ENCODE measurements at regions not wholly inside any gene's neighbourhood (a gene's known extent, or its start where the extent isn't known, plus 50 kb on each side); places are given as distances from the start of the nearest gene placed in this dataset.

DNA sequence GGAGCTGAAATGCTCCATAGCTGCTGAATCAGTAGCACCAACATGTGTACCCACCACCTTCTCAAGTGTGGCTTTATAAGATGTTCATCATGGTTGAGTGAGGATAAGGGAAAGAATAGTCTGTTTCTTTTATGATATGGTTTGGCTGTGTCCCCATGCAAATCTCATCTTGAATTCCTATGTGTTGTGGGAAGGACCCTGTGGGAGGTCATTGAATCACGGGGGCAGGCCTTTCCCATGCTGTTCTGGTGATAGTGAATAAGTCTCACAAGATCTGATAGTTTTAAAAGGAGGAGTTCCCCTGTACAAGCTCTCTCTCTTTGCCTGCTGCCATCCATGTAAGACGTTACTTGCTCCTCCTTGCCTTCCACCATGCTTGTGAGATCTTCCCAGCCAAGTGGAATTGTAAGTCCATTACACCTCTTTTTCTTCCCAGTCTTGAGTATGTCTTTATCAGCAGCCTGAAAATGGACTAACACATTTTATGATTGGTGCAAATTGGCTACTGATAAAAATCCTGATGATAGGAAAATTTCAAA, 799.9 kb downstream of the TNS3 start:
- no peaks in the 10 kb centered on the region for H3K4me1 ChIP-seq
- ATAC-seq (no peak), DNase-seq (no peak), FAIRE-seq (no peak)
- no peak overlapping the region for H3K27ac ChIP-seq
- H3K27me3 ChIP-seq, result no peaks in the 10 kb centered on the region
- no peaks in the 10 kb centered on the region for H3K36me3 ChIP-seq
- no peaks in the 10 kb centered on the region for H3K9me3 ChIP-seq
- no peak for TF ChIP-seq CTCF (IDR thresholded peaks at IDR 0.05)
- intact Hi-C loops (cut with DNase I), result no loop called here
- no peak overlapping the region for H3K4me3 ChIP-seq
- 59 to 75% methylated on average over 2 of the region's 2 CpGs for WGBS, 2 donors

GRCh38 chr7:46776790-46777189, 805.1 kb downstream of the TNS3 start:
- 5 to 8% methylated on average over 1 of the region's 1 CpG for WGBS, 2 donors
- intact Hi-C loops (cut with DNase I), result no loop called here
- no peak overlapping the region for H3K4me3 ChIP-seq
- H3K36me3 ChIP-seq, result no peaks in the 10 kb centered on the region
- H3K9me3 ChIP-seq, result no peaks in the 10 kb centered on the region
- H3K4me1 ChIP-seq, result no peaks in the 10 kb centered on the region
- H3K27me3 ChIP-seq, result no peaks in the 10 kb centered on the region
- FAIRE-seq, result no peak
- H3K27ac ChIP-seq, result no peak overlapping the region
- TF ChIP-seq CTCF (IDR thresholded peaks at IDR 0.05), result peak in 2 of 4 donors; percentile 9 to 25
- no peak for ATAC-seq
- no peak for DNase-seq

GRCh38 chr7:46775776-46776175, 806.1 kb downstream of the TNS3 start:
- H3K36me3 ChIP-seq, result no peaks in the 10 kb centered on the region
- FAIRE-seq (no peak), DNase-seq (no peak), ATAC-seq (no peak)
- no peaks in the 10 kb centered on the region for H3K9me3 ChIP-seq
- H3K4me1 ChIP-seq, result no peaks in the 10 kb centered on the region
- 14% methylated on average over 2 of the region's 2 CpGs for WGBS, 2 donors
- no peak for TF ChIP-seq CTCF (IDR thresholded peaks at IDR 0.05)
- no peaks in the 10 kb centered on the region for H3K27me3 ChIP-seq
- H3K27ac ChIP-seq, result no peak overlapping the region
- H3K4me3 ChIP-seq, result no peak overlapping the region
- intact Hi-C loops (cut with DNase I), result no loop called here

DNA sequence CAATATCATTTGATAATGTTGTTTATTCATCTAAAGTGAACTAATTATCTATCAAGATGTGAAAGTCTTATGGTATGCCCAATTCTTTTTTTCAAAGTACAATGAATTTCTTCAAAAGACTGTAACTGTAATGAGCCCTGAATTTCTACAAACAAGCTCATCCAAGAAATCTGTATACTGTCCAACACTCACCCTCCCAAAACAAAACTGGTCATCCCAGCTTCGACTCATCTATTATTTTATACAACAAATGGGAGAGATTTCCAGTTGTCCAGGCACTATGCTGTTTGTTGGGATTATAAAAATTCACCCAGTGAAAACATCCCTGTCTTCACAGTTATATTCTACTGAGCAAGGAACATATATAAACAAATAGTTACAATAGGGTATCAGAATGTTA, 806.9 kb downstream of the TNS3 start:
- H3K4me1 ChIP-seq, result no peaks in the 10 kb centered on the region
- no peak for FAIRE-seq
- no peak for DNase-seq
- WGBS, 2 donors, result 80% methylated on average over 1 of the region's 1 CpG
- H3K27me3 ChIP-seq, result no peaks in the 10 kb centered on the region
- H3K4me3 ChIP-seq, result no peak overlapping the region
- H3K9me3 ChIP-seq, result no peaks in the 10 kb centered on the region
- no peak for TF ChIP-seq CTCF (IDR thresholded peaks at IDR 0.05)
- no peaks in the 10 kb centered on the region for H3K36me3 ChIP-seq
- no peak for ATAC-seq
- H3K27ac ChIP-seq, result no peak overlapping the region
- intact Hi-C loops (cut with DNase I), result no loop called here

DNA sequence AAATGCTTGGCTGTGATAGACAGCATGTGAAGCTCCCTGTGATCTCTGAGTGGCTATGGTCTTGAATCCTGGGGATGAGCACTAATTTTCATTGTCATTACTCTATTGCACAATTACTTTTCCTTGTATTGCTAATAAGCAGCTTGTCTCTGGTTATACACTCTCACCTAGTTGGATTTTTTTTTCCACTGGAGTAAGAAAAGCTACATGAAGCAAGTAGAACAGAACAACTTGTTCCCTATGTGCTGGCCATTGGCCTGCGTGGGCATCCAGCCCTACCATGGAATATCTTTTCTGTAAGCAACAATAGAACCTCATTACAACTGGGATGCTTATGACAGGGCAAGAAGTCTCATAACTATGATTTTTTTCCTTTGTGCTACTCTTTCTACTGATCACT, 807.4 kb downstream of the TNS3 start:
- Histone ChIP-seq H3K4me3 (no peak overlapping the region), H3K36me3 (no peaks in the 10 kb centered on the region), H3K27ac (no peak overlapping the region), H3K9me3 (no peaks in the 10 kb centered on the region), H3K4me1 (no peaks in the 10 kb centered on the region), H3K27me3 (no peaks in the 10 kb centered on the region)
- intact Hi-C loops (cut with DNase I), result no loop called here
- DNase-seq (no peak), ATAC-seq (no peak), FAIRE-seq (no peak)
- 93 to 96% methylated on average over 1 of the region's 1 CpG for WGBS, 2 donors
- no peak for TF ChIP-seq CTCF (IDR thresholded peaks at IDR 0.05)
